NCI-H460 (cell line): ENCODE measurements at regions not wholly inside any gene's neighbourhood (a gene's known extent, or its start where the extent isn't known, plus 50 kb on each side); places are given as distances from the start of the nearest gene placed in this dataset.

Experiments
- DNase-seq: peaks from one replicate; pipeline ENCODE4 v3.0.0-alpha.2; 2016; ENCODE audit warnings: low read depth; ENCODE audit errors: extremely low read depth

DNA sequence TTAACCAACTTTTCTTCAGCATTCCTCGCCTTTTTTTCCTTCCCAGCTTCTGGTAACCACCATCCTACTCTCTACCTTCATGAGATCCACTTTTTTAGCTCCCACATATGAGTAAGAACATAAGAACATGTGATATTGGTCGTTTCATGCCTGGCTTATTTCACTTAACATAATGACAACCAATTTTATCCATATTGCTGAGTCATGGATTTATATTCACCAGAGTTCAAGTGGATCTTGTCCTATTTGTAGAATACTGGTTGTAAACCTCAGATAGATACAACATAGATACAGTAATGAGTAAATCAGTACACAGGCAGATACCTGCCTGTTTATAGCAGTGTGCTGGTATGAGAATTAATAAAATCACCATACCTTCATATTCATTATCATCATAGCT, 412.0 kb upstream of the RBMS3 start:
- DNase-seq, result no peak

DNA sequence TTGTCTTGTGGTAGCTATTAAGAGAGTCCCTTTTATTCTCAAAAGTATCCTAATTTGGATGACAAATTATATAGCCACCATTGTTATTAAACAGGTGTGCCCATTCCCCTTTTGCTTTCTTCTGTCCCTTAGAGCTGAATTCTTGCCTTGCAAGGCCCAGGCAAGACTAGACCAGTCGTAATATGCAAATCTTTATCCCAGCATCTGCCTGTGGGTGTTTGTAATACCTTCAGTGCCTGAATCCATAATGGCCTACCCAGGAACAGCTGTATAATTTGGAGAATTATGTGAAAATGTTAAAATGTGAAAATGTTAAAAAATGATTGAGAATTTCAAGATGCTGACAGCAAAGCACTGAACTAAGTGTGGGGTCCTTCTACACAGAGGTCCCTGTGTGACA, 403.0 kb upstream of the RBMS3 start:
- DNase-seq, result no peak

DNA sequence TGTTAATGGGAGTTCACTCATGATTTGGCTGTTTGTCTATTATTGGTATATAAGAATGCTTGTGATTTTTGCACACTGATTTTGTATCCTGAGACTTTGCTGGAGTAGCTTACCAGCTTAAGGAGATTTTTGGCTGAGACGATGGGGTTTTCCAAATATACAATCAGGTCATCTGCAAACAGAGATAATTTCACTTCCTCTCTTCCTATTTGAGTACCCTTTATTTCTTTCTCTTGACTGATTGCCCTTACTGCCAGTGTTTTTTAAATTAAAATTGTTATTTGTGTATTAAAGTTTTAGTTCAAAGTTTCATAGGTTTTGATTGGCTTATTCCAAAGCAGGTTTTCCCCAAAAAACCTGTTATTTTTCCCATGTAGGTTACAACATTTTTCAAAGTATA, 390.5 kb upstream of the RBMS3 start:
- no peak for DNase-seq

DNA sequence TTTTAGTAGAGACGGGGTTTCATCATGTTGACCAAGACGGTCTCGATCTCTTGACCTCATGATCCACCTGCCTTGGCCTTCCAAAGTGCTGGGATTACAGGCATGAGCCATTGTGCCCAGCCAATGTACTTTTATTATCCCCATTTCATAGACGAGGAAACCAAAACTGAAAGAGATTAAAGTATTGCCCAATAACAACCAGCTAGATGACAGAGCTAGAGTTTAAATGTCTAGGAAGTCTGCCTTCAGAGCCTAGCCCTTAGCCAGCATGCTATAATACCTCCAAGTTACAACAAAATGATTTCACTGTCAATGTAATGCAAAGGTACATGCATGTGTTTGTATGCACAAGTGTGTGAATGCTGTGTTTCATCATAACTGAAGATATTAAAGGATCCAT, 389.4 kb upstream of the RBMS3 start:
- no peak for DNase-seq

DNA sequence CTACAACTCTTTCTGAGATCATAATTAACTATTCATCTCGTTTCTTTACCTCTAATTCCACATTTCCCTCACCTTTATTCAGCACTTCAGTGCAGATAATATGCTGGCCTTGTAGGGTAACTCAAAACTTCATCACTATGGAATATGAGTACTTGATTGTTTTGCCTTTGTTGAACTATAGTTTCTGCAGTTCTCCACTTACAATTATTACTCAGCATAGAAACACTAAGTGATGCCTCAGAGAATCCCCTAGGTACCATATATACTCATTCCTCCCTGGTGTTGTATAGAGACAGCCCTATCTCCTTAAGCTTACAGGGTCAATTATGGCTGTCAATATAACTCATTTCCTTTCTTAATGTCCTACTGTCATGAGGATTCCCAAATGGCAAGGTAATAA, 380.6 kb upstream of the RBMS3 start:
- DNase-seq, result no peak

DNA sequence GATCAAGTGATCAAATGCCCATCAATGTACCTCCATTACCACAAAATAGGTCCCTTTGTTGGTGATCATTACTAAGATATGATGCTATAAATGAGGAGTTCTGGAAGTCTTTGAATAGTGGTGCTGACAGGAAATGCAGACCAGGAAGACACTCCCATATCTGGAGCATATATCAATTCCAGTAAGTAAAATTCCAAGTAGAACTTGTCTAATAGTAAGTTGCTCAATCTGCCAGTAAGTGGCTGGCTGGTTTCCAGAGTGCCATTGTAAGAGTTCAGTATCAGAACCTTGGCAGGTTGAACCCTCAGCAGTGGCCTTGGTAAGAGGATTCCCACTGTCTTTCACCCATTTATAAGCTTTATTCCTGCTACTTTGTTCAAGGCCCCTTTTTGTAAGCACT, 379.9 kb upstream of the RBMS3 start:
- DNase-seq, result no peak

DNA sequence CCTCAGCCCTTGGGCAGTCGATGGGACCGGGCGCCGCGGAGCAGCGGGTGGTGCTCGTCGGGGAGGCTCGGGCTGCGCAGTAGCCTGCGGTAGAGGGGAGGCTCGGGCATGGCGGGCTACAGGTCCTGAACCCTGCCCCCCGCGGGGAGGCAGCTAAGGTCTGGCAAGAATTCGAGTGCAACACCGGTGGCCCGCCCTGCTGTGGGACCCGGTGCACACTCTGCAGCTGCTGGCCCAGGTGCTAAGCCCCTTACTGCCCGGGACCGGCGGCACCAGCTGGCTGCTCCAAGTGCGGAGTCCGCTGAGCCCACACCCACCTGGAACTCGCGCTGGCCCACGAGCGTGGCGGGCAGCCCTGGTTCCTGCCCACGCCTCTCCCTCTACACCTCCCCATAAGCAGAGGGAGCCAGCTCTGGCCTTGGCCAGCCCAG, 377.7 kb upstream of the RBMS3 start:
- DNase-seq, result no peak

- no peak for DNase-seq
Observed at GRCh38 chr3:28905798-28906197, 375.1 kb upstream of the RBMS3 start.

DNA sequence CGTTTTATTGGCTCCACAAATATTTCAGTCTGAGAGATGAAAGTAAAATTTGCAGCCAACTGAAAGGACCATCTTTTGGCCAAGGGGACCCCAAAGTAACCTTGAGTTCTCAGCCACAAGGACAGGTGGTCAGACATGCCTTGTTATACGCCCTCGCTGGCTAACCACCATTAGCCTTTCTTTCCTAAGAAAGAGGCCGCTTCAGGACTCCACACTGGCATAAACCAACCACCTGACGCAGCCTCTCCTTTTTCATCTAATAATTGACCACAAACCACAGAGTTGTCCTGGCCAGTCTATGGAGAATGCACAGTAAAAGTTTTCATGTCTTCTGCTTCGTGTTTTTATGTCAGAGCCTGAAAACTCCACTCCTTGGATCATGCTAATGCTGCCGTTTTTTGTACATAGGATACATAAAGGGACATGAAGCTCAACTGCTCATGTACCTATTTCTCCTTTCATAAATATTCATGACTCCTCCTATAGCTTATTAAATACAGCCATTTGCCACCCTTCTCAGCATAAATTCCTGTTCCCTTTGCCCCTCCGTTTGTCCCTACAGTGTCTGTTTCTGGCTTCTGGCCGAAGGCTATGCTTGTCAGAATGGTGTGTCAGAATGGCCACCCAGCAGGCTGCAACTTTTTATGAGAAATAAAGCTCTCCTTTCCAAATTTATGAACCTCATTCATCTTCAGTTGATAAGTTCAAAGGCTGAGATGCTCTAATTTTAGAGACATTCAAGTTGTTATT, 374.1 kb upstream of the RBMS3 start:
- DNase-seq, result no peak

DNA sequence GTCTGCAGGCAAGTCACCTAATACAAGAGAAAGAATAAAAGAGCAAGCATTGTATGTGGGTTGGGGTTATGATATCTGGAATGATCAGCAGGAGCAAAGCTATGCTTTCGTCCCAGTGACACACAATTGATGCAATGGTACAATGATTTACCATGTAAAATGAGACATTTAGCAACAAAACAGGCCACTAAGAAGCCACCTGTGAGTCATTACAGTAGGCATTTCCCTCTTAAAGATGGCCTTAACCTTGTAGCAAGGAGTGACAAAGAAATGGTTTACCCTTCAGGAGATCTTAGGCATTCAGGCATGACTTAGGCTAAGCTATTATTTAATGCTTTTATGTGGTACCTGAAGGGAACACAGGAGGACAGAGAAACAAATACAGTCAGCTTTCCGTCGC, 373.3 kb upstream of the RBMS3 start:
- no peak for DNase-seq

- peak; percentile 51 for DNase-seq
Observed at GRCh38 chr3:28912120-28912885, 368.6 kb upstream of the RBMS3 start.

DNA sequence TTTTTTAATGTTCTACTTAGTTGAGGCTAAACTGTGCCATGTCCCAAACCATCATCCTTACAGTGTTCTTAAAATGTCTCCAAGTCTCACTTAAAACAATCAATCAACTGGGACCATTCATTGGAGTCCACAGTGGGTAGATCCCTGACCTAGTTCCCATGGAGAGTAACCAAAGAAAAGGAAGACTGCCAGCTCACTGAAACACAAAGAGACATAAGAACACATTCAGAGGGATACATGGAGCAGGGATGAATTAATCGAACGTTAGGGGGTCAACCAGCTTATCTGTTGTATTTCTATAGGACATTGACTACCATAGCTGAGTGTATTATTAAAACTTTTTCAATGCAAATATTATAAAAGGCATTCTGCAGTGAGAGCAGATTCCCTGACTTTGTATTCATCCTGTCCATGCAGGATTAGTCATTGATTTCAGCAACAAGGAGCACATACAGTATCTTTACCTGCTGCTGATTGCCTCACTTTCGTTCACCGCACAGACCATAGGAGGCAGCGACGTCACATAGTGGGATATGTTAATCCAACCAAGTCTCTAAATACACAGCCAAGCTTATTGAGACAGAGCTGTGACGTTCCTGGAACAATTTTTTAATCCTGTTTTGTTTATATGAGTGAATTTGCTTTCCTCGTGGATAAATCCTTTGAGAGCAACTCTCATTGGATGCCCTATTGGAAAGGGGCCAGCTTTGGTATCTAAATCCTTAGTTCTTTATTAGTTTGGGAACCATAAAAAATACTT, 364.9 kb upstream of the RBMS3 start:
- peak; percentile 90 for DNase-seq

DNA sequence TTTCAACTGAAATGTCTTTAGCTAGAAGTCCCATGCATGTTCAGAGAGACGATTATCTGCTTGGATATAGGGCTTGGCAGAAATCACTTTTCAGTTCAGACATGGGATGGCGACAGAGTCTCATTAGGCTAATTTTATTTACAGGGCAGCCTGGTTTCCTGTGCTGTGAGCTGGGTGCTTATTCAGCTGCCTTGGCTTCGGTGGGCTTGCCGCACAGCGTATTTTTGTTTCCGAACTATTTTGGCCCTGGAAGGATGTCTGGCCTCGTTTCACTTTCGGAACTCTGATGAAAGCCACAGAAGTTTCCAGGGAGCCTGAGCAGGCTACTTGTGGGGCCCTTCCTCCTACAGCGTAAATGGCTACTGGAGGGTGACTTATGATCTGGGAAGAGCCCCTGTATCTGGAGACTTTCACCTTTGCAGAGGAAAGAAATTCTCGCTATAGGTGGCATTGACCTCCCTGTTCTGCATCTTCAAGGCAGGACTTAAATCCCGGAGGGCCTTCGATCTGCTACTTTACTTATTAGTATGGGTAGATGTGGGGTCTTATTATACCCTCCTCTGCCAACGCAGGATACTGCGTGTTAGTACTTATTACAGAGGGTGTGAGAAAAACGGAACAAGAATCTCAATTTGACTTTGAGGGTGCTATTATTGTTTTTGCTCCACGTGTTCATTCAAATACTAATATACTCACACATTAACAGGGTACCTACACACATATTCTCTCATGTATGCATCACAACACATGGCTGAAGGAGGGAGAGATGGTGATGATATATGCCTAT, 364.0 kb upstream of the RBMS3 start:
- peak; percentile 76 for DNase-seq

DNA sequence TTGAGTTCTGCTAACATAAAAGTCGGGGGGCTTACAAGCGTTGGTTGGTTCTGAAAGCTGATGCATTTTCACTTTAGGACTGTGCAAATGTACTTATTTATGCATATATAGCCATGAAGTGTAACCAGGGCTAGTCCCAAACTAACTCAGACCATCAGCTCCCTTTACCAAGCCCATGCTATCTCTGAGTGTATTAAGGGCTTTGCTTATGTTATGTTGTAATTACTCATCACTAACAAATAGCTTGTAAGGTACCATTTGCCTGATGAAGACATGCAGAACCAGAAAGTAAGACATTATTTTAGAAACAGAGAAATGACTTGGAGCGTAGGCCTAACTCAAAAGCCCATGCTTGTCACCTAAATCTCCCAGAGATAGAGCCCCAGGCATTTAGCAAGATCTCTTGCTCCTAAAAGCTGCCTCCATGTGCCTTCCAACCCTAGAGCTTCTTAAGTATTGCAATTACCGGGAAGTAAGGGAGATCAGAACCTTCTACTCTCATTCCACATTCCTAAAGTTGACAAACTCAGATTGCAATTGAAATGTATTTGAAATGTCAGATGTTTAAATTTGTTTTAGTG, 362.9 kb upstream of the RBMS3 start:
- DNase-seq, result no peak

DNA sequence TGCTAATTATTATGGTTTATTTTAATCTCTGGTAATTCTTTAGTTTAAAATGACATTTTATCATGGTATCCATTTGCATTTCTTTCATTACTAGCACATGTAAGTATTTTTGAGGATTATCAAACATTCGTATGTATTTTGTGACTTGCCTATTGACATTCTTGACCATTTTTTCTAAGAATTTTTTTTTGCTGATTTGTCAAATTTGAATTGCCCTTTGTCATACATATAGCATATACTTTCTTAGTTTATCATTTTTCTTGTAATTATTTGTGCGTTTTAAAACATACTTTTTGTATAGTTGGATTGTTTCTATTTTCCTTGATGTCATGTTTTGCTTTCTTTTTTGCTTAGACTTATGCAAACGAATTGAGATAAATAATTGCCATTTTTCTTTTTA, 358.5 kb upstream of the RBMS3 start:
- DNase-seq, result no peak

GRCh38 chr3:28923994-28924393, 356.9 kb upstream of the RBMS3 start:
- DNase-seq, result no peak

DNA sequence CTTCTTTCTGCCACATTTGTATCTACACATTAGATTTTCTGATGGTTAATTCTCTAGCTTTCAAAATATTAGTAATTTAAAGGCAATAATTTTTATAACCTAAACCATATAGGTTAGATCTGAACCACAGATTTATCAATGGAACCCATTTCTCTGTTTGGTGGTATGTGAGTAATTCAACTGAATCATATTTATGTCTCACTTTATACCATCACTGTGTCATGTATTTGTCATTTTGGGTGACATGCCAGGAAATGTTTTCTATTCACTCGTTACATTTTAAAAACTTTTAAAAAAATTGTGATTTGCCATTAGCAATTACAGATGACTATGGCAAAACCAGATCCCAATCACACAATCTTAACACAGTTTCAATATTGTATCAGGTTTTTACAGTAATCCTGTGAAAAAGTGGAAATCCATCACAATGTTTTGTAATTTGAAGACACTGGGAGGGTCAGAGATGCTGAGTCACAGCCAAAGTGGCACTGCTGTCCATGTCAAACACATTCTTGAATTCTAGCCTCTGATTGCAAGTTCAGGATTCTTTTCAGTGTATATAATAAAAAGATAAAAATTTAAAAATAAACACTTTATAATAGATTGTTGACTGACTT, 356.0 kb upstream of the RBMS3 start:
- peak; percentile 71 for DNase-seq

DNA sequence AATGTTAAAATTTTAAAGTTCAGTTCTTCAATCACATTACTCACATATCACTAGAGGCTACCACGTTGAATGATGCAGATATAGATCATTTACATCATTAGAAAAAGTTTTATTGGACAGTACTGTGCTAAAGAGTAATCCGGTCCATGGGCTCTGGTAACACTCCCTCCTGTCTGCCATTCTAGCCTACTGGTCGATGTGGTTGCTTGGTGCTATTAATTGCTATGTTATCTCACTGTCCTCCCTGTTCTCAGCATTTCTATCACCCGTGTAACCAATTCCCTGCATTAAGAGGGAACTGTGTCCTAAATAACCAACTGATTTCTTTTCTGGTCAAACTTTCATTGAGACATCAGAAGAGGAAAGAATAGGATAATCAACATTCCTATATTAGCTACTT, 347.5 kb upstream of the RBMS3 start:
- no peak for DNase-seq

DNA sequence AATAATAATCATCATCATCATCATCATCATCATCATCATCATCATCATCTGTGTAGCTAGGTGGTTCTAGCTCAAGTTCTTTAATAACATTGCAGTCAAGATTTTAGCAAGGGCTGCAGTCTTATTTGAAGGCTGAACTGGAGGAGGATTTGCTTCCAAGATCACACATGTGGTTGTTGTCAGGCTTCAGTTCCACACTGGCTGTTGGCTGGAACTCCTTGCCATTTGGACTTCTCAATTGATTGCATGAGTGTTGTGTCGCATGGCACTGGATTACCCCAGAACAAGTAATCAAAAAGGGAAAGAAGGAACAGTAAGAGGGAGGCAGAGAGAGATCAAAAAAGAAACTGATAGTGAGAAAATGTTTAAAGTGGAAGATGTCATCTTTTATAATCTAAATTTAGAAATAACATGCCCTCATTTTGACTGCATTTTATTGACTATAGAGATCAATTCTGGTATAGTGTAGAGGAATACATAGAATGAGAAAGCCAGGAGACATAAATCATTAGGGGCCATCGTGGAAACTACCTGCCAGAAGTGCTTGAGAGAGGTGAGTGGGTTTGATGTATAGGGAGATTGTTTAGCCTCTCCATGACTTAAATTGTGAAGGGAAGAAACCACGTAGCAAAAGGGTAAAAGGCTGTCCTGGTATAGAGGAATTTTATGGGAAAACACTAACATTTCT, 346.6 kb upstream of the RBMS3 start:
- no peak for DNase-seq
